Progenitor cell of endocrine pancreas (in vitro differentiated cells): ENCODE measurements at regions not wholly inside any gene's neighbourhood (a gene's known extent, or its start where the extent isn't known, plus 50 kb on each side); places are given as distances from the start of the nearest gene placed in this dataset.

Experiments
- DNase-seq: peaks from one replicate; pipeline ENCODE4 v3.0.0; 2021; ENCODE audit warnings: low spot score; ENCODE audit not compliant: unreplicated experiment
- H3K27ac Mint-ChIP-seq: 2 replicates; pipeline ENCODE4 v1.8.0; 2021; ENCODE audit warnings: mild to moderate bottlenecking, moderate library complexity, mixed read lengths
- H3K27me3 Mint-ChIP-seq: 2 replicates; pipeline ENCODE4 v1.8.0; 2021; ENCODE audit warnings: mixed read lengths
- H3K36me3 Mint-ChIP-seq: 2 replicates; pipeline ENCODE4 v1.8.0; 2022; ENCODE audit warnings: mixed read lengths; ENCODE audit not compliant: insufficient read depth
- H3K4me1 Mint-ChIP-seq: 2 replicates; pipeline ENCODE4 v1.8.0; 2021; ENCODE audit warnings: low read depth, mixed read lengths
- H3K4me3 Mint-ChIP-seq: 2 replicates; pipeline ENCODE4 v1.8.0; 2021; ENCODE audit warnings: low read depth, mild to moderate bottlenecking, moderate library complexity, mixed read lengths
- H3K9me3 Mint-ChIP-seq: 2 replicates; pipeline ENCODE4 v1.8.0; 2021; ENCODE audit warnings: low read depth, mixed read lengths
- TF ChIP-seq, protein P1 (sequence below): fragments of 200-600 bp; sonication (generic); IDR thresholded peaks from one replicate; pipeline ENCODE4 v1.5.0; 2021; ENCODE audit warnings: antibody characterized with exemption, mild to moderate bottlenecking; ENCODE audit not compliant: unreplicated experiment

DNA sequence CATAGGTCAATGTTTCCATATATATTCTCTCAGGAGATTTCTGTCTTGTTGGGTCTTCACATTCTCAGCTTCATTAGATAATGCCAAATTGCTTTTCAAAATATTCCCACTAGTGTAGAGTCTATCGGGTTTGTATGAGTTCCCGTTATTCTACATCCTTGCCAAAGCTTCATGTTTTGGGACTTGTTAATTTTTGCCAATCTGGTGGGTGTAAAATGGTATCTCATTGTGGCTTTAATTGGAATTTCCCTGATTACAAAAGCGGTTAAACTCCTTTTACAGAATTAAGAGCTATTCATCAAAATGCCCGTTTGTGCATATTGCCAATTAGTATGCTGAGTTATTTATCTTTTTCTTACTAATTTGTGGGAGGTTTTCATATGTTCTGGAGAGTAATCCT is 708.4 kb upstream of the ADAMTS5 start:
- no peaks in the 10 kb centered on the region for H3K27me3 Mint-ChIP-seq
- TF ChIP-seq, protein P1, sequence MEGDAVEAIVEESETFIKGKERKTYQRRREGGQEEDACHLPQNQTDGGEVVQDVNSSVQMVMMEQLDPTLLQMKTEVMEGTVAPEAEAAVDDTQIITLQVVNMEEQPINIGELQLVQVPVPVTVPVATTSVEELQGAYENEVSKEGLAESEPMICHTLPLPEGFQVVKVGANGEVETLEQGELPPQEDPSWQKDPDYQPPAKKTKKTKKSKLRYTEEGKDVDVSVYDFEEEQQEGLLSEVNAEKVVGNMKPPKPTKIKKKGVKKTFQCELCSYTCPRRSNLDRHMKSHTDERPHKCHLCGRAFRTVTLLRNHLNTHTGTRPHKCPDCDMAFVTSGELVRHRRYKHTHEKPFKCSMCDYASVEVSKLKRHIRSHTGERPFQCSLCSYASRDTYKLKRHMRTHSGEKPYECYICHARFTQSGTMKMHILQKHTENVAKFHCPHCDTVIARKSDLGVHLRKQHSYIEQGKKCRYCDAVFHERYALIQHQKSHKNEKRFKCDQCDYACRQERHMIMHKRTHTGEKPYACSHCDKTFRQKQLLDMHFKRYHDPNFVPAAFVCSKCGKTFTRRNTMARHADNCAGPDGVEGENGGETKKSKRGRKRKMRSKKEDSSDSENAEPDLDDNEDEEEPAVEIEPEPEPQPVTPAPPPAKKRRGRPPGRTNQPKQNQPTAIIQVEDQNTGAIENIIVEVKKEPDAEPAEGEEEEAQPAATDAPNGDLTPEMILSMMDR = no peak
- no peak overlapping the region for H3K4me3 Mint-ChIP-seq
- H3K4me1 Mint-ChIP-seq = no peaks in the 10 kb centered on the region
- no peaks in the 10 kb centered on the region for H3K36me3 Mint-ChIP-seq
- H3K9me3 Mint-ChIP-seq = no peaks in the 10 kb centered on the region
- DNase-seq = no peak
- H3K27ac Mint-ChIP-seq = no peak overlapping the region

DNA sequence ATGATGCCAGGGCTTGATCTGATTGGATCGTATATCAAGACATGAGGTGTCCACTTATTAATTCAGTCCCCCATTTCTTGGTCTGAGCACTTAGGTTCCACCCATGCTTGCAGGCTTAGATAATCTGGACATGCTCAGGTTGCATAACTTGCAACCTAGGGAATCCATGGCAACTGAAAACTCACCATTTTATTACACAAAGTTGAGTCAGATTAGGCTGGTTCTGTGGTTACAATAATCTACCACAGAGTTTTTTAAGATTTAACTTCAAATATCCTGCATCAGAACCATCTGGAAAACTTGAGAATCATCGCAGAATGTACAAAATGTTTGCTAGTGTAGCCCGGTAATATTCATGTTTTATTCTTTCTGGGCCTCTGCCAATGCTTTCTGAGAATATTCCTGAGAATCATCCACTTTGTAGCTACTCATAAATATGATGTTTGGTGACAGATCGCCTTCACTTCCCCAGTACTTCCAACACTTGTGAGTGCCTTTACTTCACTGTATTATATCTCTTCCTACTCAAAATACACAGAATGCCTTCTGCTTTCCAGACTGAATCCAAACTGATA is 707.2 kb upstream of the ADAMTS5 start:
- H3K27ac Mint-ChIP-seq = no peak overlapping the region
- no peak for DNase-seq
- H3K9me3 Mint-ChIP-seq = no peaks in the 10 kb centered on the region
- TF ChIP-seq, protein P1 = no peak
- no peaks in the 10 kb centered on the region for H3K27me3 Mint-ChIP-seq
- H3K36me3 Mint-ChIP-seq = no peaks in the 10 kb centered on the region
- H3K4me1 Mint-ChIP-seq = no peaks in the 10 kb centered on the region
- H3K4me3 Mint-ChIP-seq = no peak overlapping the region

DNA sequence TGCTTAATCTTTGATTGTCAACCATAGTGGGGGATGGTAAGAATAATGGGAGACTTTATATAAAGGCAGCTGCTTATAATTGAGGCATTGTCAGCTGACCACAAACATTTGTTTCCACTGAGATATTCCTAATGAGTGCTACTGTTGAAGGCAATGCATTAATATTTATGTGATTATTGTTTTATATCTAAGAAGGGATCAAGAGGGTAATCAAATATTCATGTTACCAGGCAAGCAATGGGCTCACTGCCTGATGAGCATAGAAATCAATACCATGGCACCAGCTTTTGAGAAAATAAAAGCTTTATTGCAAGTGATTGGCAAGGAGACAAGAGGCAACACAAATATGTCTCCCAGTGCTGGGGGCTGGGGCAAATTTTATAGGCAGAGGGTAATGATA is 706.7 kb upstream of the ADAMTS5 start:
- TF ChIP-seq, protein P1 = no peak
- no peaks in the 10 kb centered on the region for H3K36me3 Mint-ChIP-seq
- H3K27ac Mint-ChIP-seq = no peak overlapping the region
- H3K9me3 Mint-ChIP-seq = no peaks in the 10 kb centered on the region
- no peak for DNase-seq
- H3K4me1 Mint-ChIP-seq = no peaks in the 10 kb centered on the region
- H3K4me3 Mint-ChIP-seq = no peak overlapping the region
- H3K27me3 Mint-ChIP-seq = no peaks in the 10 kb centered on the region

DNA sequence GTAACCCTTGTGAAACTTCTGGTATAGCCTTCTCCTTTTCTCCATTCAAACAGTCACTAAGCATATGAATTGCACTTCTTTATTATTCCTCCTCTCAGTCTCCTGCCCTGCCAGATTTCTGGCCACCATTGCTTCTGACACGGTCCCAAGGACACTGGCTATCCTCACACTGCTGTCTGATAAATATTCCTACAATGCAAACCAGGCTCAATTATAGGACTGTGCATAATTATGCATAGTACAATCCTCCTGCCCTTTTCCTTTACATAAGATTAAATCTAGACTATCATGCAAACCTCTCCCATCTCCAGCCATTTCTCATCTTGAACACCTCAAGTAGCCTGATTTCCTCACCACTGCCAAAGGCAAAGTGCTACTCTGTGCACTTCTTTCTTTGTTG is 704.3 kb upstream of the ADAMTS5 start:
- Mint-ChIP-seq H3K9me3 (no peaks in the 10 kb centered on the region), H3K27me3 (no peaks in the 10 kb centered on the region), H3K4me1 (no peaks in the 10 kb centered on the region), H3K36me3 (no peaks in the 10 kb centered on the region), H3K4me3 (no peak overlapping the region), H3K27ac (no peak overlapping the region)
- DNase-seq = no peak
- TF ChIP-seq, protein P1 = no peak

DNA sequence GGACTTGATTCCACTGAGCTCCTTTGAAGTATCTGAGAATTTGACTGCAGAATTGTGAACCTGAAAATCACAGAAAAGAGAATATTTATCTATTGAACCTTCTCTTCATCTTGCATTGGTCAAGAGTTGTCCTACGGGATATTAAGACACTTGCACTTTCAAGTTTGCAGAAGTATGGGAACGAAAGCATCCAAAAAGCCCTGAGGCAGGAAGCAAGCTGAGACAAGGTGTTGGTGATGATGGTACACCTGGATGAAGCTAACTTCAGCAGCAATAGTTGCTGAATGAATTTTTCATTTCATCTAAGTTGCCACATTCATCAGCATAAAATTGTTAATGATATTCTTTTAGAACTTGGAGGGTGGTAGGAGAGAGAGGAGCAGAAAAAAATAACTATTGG is 686.6 kb upstream of the ADAMTS5 start:
- no peak overlapping the region for H3K27ac Mint-ChIP-seq
- DNase-seq = no peak
- no peaks in the 10 kb centered on the region for H3K27me3 Mint-ChIP-seq
- no peak overlapping the region for H3K4me3 Mint-ChIP-seq
- no peaks in the 10 kb centered on the region for H3K36me3 Mint-ChIP-seq
- peaks cover 6% of the 10 kb centered on the region for H3K9me3 Mint-ChIP-seq
- no peaks in the 10 kb centered on the region for H3K4me1 Mint-ChIP-seq
- TF ChIP-seq, protein P1 = no peak
